ENCODE measurements at regions not wholly inside any gene's neighbourhood (a gene's known extent, or its start where the extent isn't known, plus 50 kb on each side); places are given as distances from the start of the nearest gene placed in this dataset.

DNA sequence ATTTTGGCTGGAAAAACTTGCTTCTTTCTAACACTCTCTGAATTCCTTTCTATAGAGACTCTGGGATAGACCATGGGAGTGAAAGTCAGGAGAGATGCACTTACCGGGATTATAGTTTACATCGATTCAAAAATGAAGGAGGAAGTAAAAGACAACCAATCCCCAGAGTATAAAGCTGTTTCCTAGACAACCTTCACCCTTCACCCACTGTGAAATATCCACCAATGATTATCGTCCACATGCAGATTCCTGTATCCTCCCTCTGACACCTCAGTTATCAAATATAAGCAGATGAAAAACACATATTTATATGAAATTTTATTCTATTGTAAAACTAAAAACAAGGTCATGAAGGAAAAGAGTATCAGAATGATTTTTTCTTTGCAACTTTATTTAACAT is 258.8 kb upstream of the GK2 start:
- H3K27me3 ChIP-seq (replicated peaks; ENCODE audit: insufficient read depth) = no peaks in the 10 kb centered on the region
- TF ChIP-seq POLR2AphosphoS5 (IDR thresholded peaks at IDR 0.05) = no peak
- no peak for TF ChIP-seq CTCF (IDR thresholded peaks at IDR 0.05)
- no peak for TF ChIP-seq POLR2A (IDR thresholded peaks at IDR 0.05)
- H3K4me1 ChIP-seq (replicated peaks) = no peaks in the 10 kb centered on the region
- no peak overlapping the region for H3K4me3 ChIP-seq
- H3K9me3 ChIP-seq = no peaks in the 10 kb centered on the region
- H3K36me3 ChIP-seq = no peaks in the 10 kb centered on the region
- WGBS = 84% methylated on average over 3 of the region's 3 CpGs
- peak overlapping the region in 1 of 2 donors; percentile 53 for H3K27ac ChIP-seq
- no peak for DNase-seq (ENCODE audit: low spot score)
- intact Hi-C loops (cut with DNase I) = no loop called here

DNA sequence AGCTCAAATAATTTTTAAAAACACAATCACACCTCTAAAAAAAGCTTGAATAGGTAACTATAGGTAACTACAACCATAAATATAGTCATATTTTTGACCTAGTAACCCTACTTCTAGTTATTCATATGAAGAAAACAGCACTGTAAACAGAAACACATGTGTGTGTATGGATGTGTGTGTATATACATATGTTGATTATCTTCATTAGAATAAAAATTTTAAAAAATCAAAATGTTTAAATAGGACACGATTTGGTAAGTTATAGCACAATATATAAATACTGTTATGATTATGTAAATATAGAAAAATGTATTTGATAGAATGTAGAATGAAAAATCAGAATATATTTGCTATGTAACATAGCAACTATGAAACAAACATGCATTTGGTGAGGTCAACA is 258.1 kb upstream of the GK2 start:
- no peak for DNase-seq (ENCODE audit: low spot score)
- intact Hi-C loops (cut with DNase I) = no loop called here
- Histone ChIP-seq H3K27me3 (replicated peaks; ENCODE audit: insufficient read depth) (no peaks in the 10 kb centered on the region), H3K4me3 (no peak overlapping the region), H3K4me1 (replicated peaks) (no peaks in the 10 kb centered on the region), H3K27ac (peak overlapping the region in 1 of 2 donors; percentile 53), H3K9me3 (no peaks in the 10 kb centered on the region), H3K36me3 (no peaks in the 10 kb centered on the region)
- 77% methylated on average over 1 of the region's 1 CpG for WGBS
- TF ChIP-seq POLR2A (IDR thresholded peaks at IDR 0.05) (no peak), POLR2AphosphoS5 (IDR thresholded peaks at IDR 0.05) (no peak), CTCF (IDR thresholded peaks at IDR 0.05) (no peak)

- no peak overlapping the region for H3K4me3 ChIP-seq
- TF ChIP-seq POLR2A (IDR thresholded peaks at IDR 0.05) (no peak), CTCF (IDR thresholded peaks at IDR 0.05) (no peak), POLR2AphosphoS5 (IDR thresholded peaks at IDR 0.05) (no peak)
- intact Hi-C loops (cut with DNase I) = no loop called here
- 88% methylated on average over 4 of the region's 4 CpGs for WGBS
- H3K4me1 ChIP-seq (replicated peaks) = no peaks in the 10 kb centered on the region
- H3K27me3 ChIP-seq (replicated peaks; ENCODE audit: insufficient read depth) = no peaks in the 10 kb centered on the region
- peak overlapping the region; percentile 60 to 73 for H3K27ac ChIP-seq
- no peak for DNase-seq (ENCODE audit: low spot score)
- no peaks in the 10 kb centered on the region for H3K36me3 ChIP-seq
- no peaks in the 10 kb centered on the region for H3K9me3 ChIP-seq
These were observed 255.8 kb upstream of the GK2 start for GRCh38 chr4:79663865-79664264.

- H3K4me3 ChIP-seq = no peak overlapping the region
- no peaks in the 10 kb centered on the region for H3K4me1 ChIP-seq (replicated peaks)
- no peaks in the 10 kb centered on the region for H3K36me3 ChIP-seq
- 30% methylated on average over 1 of the region's 1 CpG for WGBS
- peak; percentile 49 for DNase-seq (ENCODE audit: low spot score)
- H3K9me3 ChIP-seq = no peaks in the 10 kb centered on the region
- TF ChIP-seq POLR2A (IDR thresholded peaks at IDR 0.05) (no peak), POLR2AphosphoS5 (IDR thresholded peaks at IDR 0.05) (peak; percentile 44)
- H3K27ac ChIP-seq = peak overlapping the region; percentile 65 to 73
- H3K27me3 ChIP-seq (replicated peaks; ENCODE audit: insufficient read depth) = no peaks in the 10 kb centered on the region
- intact Hi-C loops (cut with DNase I) = no loop called here
These were observed 255.1 kb upstream of the GK2 start for GRCh38 chr4:79663141-79663540.

DNA sequence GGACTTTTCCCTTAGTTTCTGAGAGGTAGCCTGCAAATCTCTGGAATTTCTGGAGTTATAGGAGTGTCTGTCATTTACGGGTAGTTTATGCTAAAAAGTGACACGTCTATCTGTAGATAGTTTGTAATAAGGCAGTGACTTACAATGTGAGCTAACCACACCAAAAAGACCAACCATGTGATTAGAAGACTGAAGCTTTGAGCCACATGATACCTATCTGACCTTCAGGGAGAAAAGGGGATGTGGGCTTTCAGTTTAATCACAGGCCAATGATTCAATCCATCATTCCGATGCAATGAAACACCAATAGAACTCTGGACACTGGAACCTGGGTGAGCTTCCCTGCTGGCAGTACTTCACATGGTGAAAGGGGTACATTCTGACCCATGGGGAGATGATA is 254.6 kb upstream of the GK2 start:
- Histone ChIP-seq H3K4me3 (no peak overlapping the region), H3K27ac (peak overlapping the region; percentile 65 to 73), H3K36me3 (no peaks in the 10 kb centered on the region), H3K9me3 (no peaks in the 10 kb centered on the region), H3K4me1 (replicated peaks) (no peaks in the 10 kb centered on the region), H3K27me3 (replicated peaks; ENCODE audit: insufficient read depth) (no peaks in the 10 kb centered on the region)
- 82% methylated on average over 3 of the region's 3 CpGs for WGBS
- TF ChIP-seq CTCF (IDR thresholded peaks at IDR 0.05) (no peak), POLR2AphosphoS5 (IDR thresholded peaks at IDR 0.05) (no peak), POLR2A (IDR thresholded peaks at IDR 0.05) (no peak)
- intact Hi-C loops (cut with DNase I) = no loop called here
- DNase-seq (ENCODE audit: low spot score) = no peak
